ENCODE measurements at regions not wholly inside any gene's neighbourhood (a gene's known extent, or its start where the extent isn't known, plus 50 kb on each side); places are given as distances from the start of the nearest gene placed in this dataset.

DNA sequence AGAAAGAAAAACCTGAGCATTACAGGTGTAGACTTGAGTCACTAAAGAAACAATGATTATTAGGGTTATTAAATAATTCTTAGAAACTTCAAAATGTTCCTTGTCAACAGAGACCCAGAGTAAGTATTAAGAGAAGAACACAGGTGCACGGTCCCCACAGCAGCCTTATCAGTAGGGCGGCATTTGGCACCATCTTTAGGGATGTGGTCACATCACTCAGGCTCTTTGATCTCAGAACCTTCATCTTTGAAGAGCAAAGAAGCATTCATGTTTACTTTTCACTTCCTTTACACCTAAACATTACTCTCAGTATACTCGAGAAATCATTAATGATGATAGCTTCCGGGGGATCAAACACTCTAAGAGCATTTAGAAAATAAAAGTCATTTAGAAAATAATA is 928.7 kb downstream of the KCNJ2 start:
- TF ChIP-seq TP53 (CRISPR knock-in tag; IDR thresholded peaks at IDR 0.05) (no peak), JUN (CRISPR knock-in tag; IDR thresholded peaks at IDR 0.05) (no peak), FOXK1 (CRISPR knock-in tag; IDR thresholded peaks at IDR 0.05) (no peak), NFE2L1 (CRISPR knock-in tag; IDR thresholded peaks at IDR 0.05) (no peak), ZNF423 (CRISPR knock-in tag; IDR thresholded peaks at IDR 0.05) (no peak)
- TF ChIP-seq, protein P1, sequence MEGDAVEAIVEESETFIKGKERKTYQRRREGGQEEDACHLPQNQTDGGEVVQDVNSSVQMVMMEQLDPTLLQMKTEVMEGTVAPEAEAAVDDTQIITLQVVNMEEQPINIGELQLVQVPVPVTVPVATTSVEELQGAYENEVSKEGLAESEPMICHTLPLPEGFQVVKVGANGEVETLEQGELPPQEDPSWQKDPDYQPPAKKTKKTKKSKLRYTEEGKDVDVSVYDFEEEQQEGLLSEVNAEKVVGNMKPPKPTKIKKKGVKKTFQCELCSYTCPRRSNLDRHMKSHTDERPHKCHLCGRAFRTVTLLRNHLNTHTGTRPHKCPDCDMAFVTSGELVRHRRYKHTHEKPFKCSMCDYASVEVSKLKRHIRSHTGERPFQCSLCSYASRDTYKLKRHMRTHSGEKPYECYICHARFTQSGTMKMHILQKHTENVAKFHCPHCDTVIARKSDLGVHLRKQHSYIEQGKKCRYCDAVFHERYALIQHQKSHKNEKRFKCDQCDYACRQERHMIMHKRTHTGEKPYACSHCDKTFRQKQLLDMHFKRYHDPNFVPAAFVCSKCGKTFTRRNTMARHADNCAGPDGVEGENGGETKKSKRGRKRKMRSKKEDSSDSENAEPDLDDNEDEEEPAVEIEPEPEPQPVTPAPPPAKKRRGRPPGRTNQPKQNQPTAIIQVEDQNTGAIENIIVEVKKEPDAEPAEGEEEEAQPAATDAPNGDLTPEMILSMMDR (IDR thresholded peaks at IDR 0.05): no peak
- TF ChIP-seq, protein P2, sequence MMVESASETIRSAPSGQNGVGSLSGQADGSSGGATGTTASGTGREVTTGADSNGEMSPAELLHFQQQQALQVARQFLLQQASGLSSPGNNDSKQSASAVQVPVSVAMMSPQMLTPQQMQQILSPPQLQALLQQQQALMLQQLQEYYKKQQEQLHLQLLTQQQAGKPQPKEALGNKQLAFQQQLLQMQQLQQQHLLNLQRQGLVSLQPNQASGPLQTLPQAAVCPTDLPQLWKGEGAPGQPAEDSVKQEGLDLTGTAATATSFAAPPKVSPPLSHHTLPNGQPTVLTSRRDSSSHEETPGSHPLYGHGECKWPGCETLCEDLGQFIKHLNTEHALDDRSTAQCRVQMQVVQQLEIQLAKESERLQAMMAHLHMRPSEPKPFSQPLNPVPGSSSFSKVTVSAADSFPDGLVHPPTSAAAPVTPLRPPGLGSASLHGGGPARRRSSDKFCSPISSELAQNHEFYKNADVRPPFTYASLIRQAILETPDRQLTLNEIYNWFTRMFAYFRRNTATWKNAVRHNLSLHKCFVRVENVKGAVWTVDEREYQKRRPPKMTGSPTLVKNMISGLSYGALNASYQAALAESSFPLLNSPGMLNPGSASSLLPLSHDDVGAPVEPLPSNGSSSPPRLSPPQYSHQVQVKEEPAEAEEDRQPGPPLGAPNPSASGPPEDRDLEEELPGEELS (CRISPR knock-in tag; IDR thresholded peaks at IDR 0.05): no peak
